Fibroblast of upper back skin (primary cell): ENCODE measurements at regions not wholly inside any gene's neighbourhood (a gene's known extent, or its start where the extent isn't known, plus 50 kb on each side); places are given as distances from the start of the nearest gene placed in this dataset.
"Not testable (repeated sequence)": the region's sequence is repeated elsewhere in the genome, so short reads cannot be mapped to it uniquely, and the experiment has no call there.

Experiments used
- DNase-seq: peaks from one replicate; pipeline ENCODE4 v3.0.0-alpha.2; 2013

GRCh38 chr21:25485914-25486313 is 121.4 kb downstream of the MRPL39 start:
- DNase-seq: no peak

- peak; percentile 13 for DNase-seq
These were observed 139.4 kb downstream of the MRPL39 start for GRCh38 chr21:25467896-25468295.

- not testable (repeated sequence) for DNase-seq
These were observed 140.2 kb downstream of the MRPL39 start for GRCh38 chr21:25467071-25467470.

- no peak for DNase-seq
These were observed 140.8 kb downstream of the MRPL39 start for GRCh38 chr21:25466470-25466869.

GRCh38 chr21:25465263-25465662 is 142.0 kb downstream of the MRPL39 start:
- DNase-seq: no peak

GRCh38 chr21:25464275-25464674 is 143.0 kb downstream of the MRPL39 start:
- no peak for DNase-seq

- DNase-seq: no peak
These were observed 144.7 kb downstream of the MRPL39 start for GRCh38 chr21:25462517-25462971.

- DNase-seq: peak; percentile 11
These were observed 145.6 kb downstream of the MRPL39 start for GRCh38 chr21:25461725-25462124.

- no peak for DNase-seq
These were observed 147.3 kb downstream of the MRPL39 start for GRCh38 chr21:25459993-25460392.

GRCh38 chr21:25459365-25459764 is 147.9 kb downstream of the MRPL39 start:
- no peak for DNase-seq

GRCh38 chr21:25458484-25458883 is 148.8 kb downstream of the MRPL39 start:
- no peak for DNase-seq

GRCh38 chr21:25457946-25458345 is 149.3 kb downstream of the MRPL39 start:
- DNase-seq: no peak

- DNase-seq: peak; percentile 80
These were observed 149.9 kb downstream of the MRPL39 start for GRCh38 chr21:25457411-25457810.

GRCh38 chr21:25456672-25457071 is 150.6 kb downstream of the MRPL39 start:
- DNase-seq: peak; percentile 59

- DNase-seq: peak; percentile 58
These were observed 153.8 kb downstream of the MRPL39 start for GRCh38 chr21:25453524-25453923.

GRCh38 chr21:25449950-25450349 is 157.3 kb downstream of the MRPL39 start:
- no peak for DNase-seq

- no peak for DNase-seq
These were observed 165.4 kb downstream of the MRPL39 start for GRCh38 chr21:25441835-25442234.

- not testable (repeated sequence) for DNase-seq
These were observed 169.8 kb downstream of the MRPL39 start for GRCh38 chr21:25437465-25437864.

GRCh38 chr21:25428537-25428936 is 178.7 kb downstream of the MRPL39 start:
- DNase-seq: no peak

- DNase-seq: no peak
These were observed 179.5 kb downstream of the MRPL39 start for GRCh38 chr21:25427828-25428227.

GRCh38 chr21:25426580-25426979 is 180.7 kb downstream of the MRPL39 start:
- DNase-seq: no peak

- no peak for DNase-seq
These were observed 182.1 kb downstream of the MRPL39 start for GRCh38 chr21:25425156-25425555.

- DNase-seq: no peak
These were observed 182.6 kb downstream of the MRPL39 start for GRCh38 chr21:25424634-25425033.

GRCh38 chr21:25424048-25424447 is 183.2 kb downstream of the MRPL39 start:
- no peak for DNase-seq
